ENCODE measurements at regions not wholly inside any gene's neighbourhood (a gene's known extent, or its start where the extent isn't known, plus 50 kb on each side); places are given as distances from the start of the nearest gene placed in this dataset.

- DNase-seq, result no peak
Measured at GRCh38 chr15:36323615-36324014, 255.8 kb upstream of the CDIN1 start.

- no peak for DNase-seq
Measured at GRCh38 chr15:36325206-36325605, 254.2 kb upstream of the CDIN1 start.

GRCh38 chr15:36329592-36329991 is 249.8 kb upstream of the CDIN1 start:
- no peak for DNase-seq

GRCh38 chr15:36330598-36330997 is 248.8 kb upstream of the CDIN1 start:
- no peak for DNase-seq

- no peak for DNase-seq
Measured at GRCh38 chr15:36331531-36332275, 247.7 kb upstream of the CDIN1 start.

GRCh38 chr15:36332301-36332700 is 247.1 kb upstream of the CDIN1 start:
- DNase-seq, result no peak

GRCh38 chr15:36332896-36333295 is 246.5 kb upstream of the CDIN1 start:
- DNase-seq, result no peak

- DNase-seq, result no peak
Measured at GRCh38 chr15:36334059-36334458, 245.4 kb upstream of the CDIN1 start.

GRCh38 chr15:36335224-36335623 is 244.2 kb upstream of the CDIN1 start:
- no peak for DNase-seq

- DNase-seq, result no peak
Measured at GRCh38 chr15:36335659-36336058, 243.8 kb upstream of the CDIN1 start.

- DNase-seq, result no peak
Measured at GRCh38 chr15:36344887-36345286, 234.5 kb upstream of the CDIN1 start.

- DNase-seq, result no peak
Measured at GRCh38 chr15:36347272-36347858, 232.1 kb upstream of the CDIN1 start.

GRCh38 chr15:36356466-36356865 is 223.0 kb upstream of the CDIN1 start:
- no peak for DNase-seq

GRCh38 chr15:36356978-36357601 is 222.3 kb upstream of the CDIN1 start:
- no peak for DNase-seq

GRCh38 chr15:36358094-36358493 is 221.3 kb upstream of the CDIN1 start:
- DNase-seq, result no peak

GRCh38 chr15:36358523-36358922 is 220.9 kb upstream of the CDIN1 start:
- no peak for DNase-seq

- no peak for DNase-seq
Measured at GRCh38 chr15:36359286-36359685, 220.1 kb upstream of the CDIN1 start.

GRCh38 chr15:36361351-36361870 is 218.0 kb upstream of the CDIN1 start:
- DNase-seq, result no peak

- no peak for DNase-seq
Measured at GRCh38 chr15:36362509-36362915, 216.9 kb upstream of the CDIN1 start.

- no peak for DNase-seq
Measured at GRCh38 chr15:36363335-36363734, 216.1 kb upstream of the CDIN1 start.

GRCh38 chr15:36364377-36364776 is 215.0 kb upstream of the CDIN1 start:
- DNase-seq, result no peak

GRCh38 chr15:36365963-36366362 is 213.5 kb upstream of the CDIN1 start:
- DNase-seq, result no peak

- no peak for DNase-seq
Measured at GRCh38 chr15:36370051-36370730, 209.2 kb upstream of the CDIN1 start.

GRCh38 chr15:36370731-36371112 is 208.7 kb upstream of the CDIN1 start:
- DNase-seq, result no peak
